K562 (cell line): ENCODE measurements at regions not wholly inside any gene's neighbourhood (a gene's known extent, or its start where the extent isn't known, plus 50 kb on each side); places are given as distances from the start of the nearest gene placed in this dataset.

Source experiments
- ATAC-seq: fragments of 200-7000 bp; cut with Tn5 transposase; 3 replicates; pipeline ENCODE4 v1.9.1; 2020; ENCODE audit warnings: moderate library complexity
- BruUV-seq: library from RNA; stranded (reverse); fragments of 400-500 nt; replicated peaks from 2 replicates; lab custom pipeline; 2021; lab: Mats Ljungman, UMichigan
- CTCF ChIA-PET: fragments of 300-600 bp; formaldehyde crosslinking; extraction: SDS; loops from one replicate; lab custom pipeline; 2021; ENCODE audit warnings: low intra/inter-chr PET ratio; lab: Yijun Ruan, JAX
- POLR2A ChIA-PET: fragments of 300-600, 350-650 bp; sonication (Branson Sonifier 250); formaldehyde crosslinking; extraction: SDS; loops from one replicate; lab custom pipeline; 2021; ENCODE audit warnings: antibody characterized with exemption, inconsistent platforms; lab: Yijun Ruan, JAX
- DNase-seq, 4 experiments: peaks; one replicate each; pipeline versions ENCODE4 v3.0.0 to v3.0.0-alpha.2; 2011 to 2018; ENCODE audit warnings: low spot score in 3 of 4, mixed read lengths in 3 of 4; ENCODE audit errors: extremely low read depth in 1 of 4
- FAIRE-seq: peaks from 2 replicates; lab custom pipeline; 2011; peaks lifted over from hg19 to GRCh38; lab: Jason Lieb, UNC
- H2AFZ ChIP-seq: 2 replicates; pipeline ENCODE4 v1.6.0; 2011; ENCODE audit warnings: low read depth, low read length, control low read depth, inconsistent platforms
- H3K27ac ChIP-seq: fragments of 200-600 bp; 3 replicates; pipeline ENCODE4 v1.8.0; 2011; ENCODE audit warnings: low read depth, mild to moderate bottlenecking, control low read depth, inconsistent platforms, low read length, moderate library complexity, mixed read lengths; ENCODE audit errors: extremely low read depth
- H3K27me3 ChIP-seq, 2 experiments: fragments of 300-600 bp in 1 of 2; 2 replicates in 1 of 2; 3 replicates in 1 of 2; pipeline versions ENCODE4 v1.6.0 to v1.8.0; 2011; ENCODE audit warnings: inconsistent platforms in 2 of 2, low read length in 2 of 2, mild to moderate bottlenecking in 1 of 2, mixed read lengths in 1 of 2, moderate library complexity in 1 of 2; ENCODE audit not compliant: control insufficient read depth in 2 of 2, insufficient read depth in 2 of 2
- H3K36me3 ChIP-seq: fragments of 300-600 bp; 3 replicates; pipeline ENCODE4 v1.8.0; 2011; ENCODE audit warnings: mild to moderate bottlenecking, low read length, inconsistent platforms; ENCODE audit not compliant: control insufficient read depth, insufficient read depth
- H3K4me1 ChIP-seq, 2 experiments: fragments of 200-600 bp in 1 of 2; replicated peaks in 1 of 2; 2 replicates in 1 of 2; 3 replicates in 1 of 2; pipeline versions ENCODE4 v1.5.1 to v1.8.0; 2011; ENCODE audit warnings: inconsistent platforms in 2 of 2, low read length in 2 of 2, mild to moderate bottlenecking in 1 of 2, mixed read lengths in 1 of 2, moderate library complexity in 1 of 2; ENCODE audit not compliant: control insufficient read depth in 2 of 2, insufficient read depth in 2 of 2
- H3K4me2 ChIP-seq: 2 replicates; pipeline ENCODE4 v1.6.1; 2011; ENCODE audit warnings: low read length, control low read depth, inconsistent platforms, mixed read lengths; ENCODE audit not compliant: insufficient read depth
- H3K4me3 ChIP-seq: fragments of 200-600 bp; sonication (generic), shearing (Covaris generic); 2 replicates; pipeline ENCODE4 v1.5.1; 2016; ENCODE audit warnings: control low read depth, inconsistent platforms
- H3K79me2 ChIP-seq: fragments of 200-600 bp; 3 replicates; pipeline ENCODE4 v1.8.0; 2011; ENCODE audit warnings: low read length, inconsistent platforms; ENCODE audit not compliant: control insufficient read depth, insufficient read depth
- H3K9ac ChIP-seq, 2 experiments: 2 replicates each; pipeline versions ENCODE4 v1.6.0 to v1.6.1; 2011; ENCODE audit warnings: low read depth in 2 of 2, low read length in 2 of 2, control low read depth in 1 of 2, inconsistent platforms in 1 of 2, mild to moderate bottlenecking in 1 of 2, mixed read lengths in 1 of 2; ENCODE audit not compliant: insufficient read depth in 1 of 2
- H3K9me1 ChIP-seq: one replicate; pipeline ENCODE4 v1.6.0; 2011; ENCODE audit warnings: inconsistent platforms, mild to moderate bottlenecking, low read length, moderate library complexity; ENCODE audit not compliant: control insufficient read depth, insufficient read depth
- H3K9me3 ChIP-seq: replicated peaks from 2 replicates; pipeline ENCODE4 v1.5.1; 2011; ENCODE audit warnings: low read depth, low read length, inconsistent platforms; ENCODE audit not compliant: control insufficient read depth, insufficient read depth
- H4K20me1 ChIP-seq: replicated peaks from 2 replicates; pipeline ENCODE4 v1.6.1; 2011; ENCODE audit warnings: low read length, inconsistent platforms, mixed read lengths; ENCODE audit not compliant: control insufficient read depth, insufficient read depth
- FOSL1 ChIP-seq: fragments of 200-800 bp; sonication (Bioruptor generic); conservative IDR thresholded peaks from 2 replicates; pipeline ENCODE4 v1.6.1; 2016; ENCODE audit warnings: missing genetic modification characterization, missing compliant biosample characterization
- GABPA ChIP-seq: fragments of 200-800 bp; sonication (Bioruptor generic); conservative IDR thresholded peaks from 2 replicates; pipeline ENCODE4 v1.6.1; 2016; ENCODE audit warnings: low read depth, missing genetic modification characterization, missing compliant biosample characterization
- HDAC3 ChIP-seq: fragments of 450-650 bp; IDR thresholded peaks from 2 replicates; pipeline ENCODE4 v1.6.1; 2018; ENCODE audit warnings: borderline replicate concordance, mild to moderate bottlenecking, moderate library complexity; ENCODE audit not compliant: partially characterized antibody
- HEY1 ChIP-seq: fragments of 250-450 bp; sonication (Bioruptor Pico); IDR thresholded peaks from 2 replicates; pipeline ENCODE4 v1.5.0; 2020; ENCODE audit warnings: mild to moderate bottlenecking, moderate library complexity, borderline replicate concordance
- MAFF ChIP-seq: IDR thresholded peaks from 2 replicates; pipeline ENCODE4 v1.6.1; 2012; ENCODE audit warnings: low read length, improper control_type of control experiment
- MTF1 ChIP-seq: fragments of 250-450 bp; sonication (Bioruptor Pico); IDR thresholded peaks from 2 replicates; pipeline ENCODE4 v1.9.0; 2021; ENCODE audit warnings: moderate library complexity, mild to moderate bottlenecking, inconsistent platforms, borderline replicate concordance
- NEUROD1 ChIP-seq: fragments of 150-350 bp; IDR thresholded peaks from 2 replicates; pipeline ENCODE4 v1.6.1; 2014; ENCODE audit warnings: borderline replicate concordance, low read length, low read depth; ENCODE audit not compliant: partially characterized antibody
- NUFIP1 ChIP-seq: fragments of 450-650 bp; IDR thresholded peaks from 2 replicates; pipeline ENCODE4 v1.6.1; 2018; ENCODE audit not compliant: partially characterized antibody
- RAD21 ChIP-seq, 2 experiments: fragments of 250-450 bp in 1 of 2; fragments of 450-650 bp in 1 of 2; sonication (Bioruptor Pico) in 1 of 2; formaldehyde crosslinking in 1 of 2; IDR thresholded peaks in 1 of 2; conservative IDR thresholded peaks in 1 of 2; 2 replicates each; pipeline versions ENCODE4 v1.4.0 to v1.8.0; 2020 to 2022; ENCODE audit warnings: mild to moderate bottlenecking in 2 of 2, moderate library complexity in 1 of 2
- TEAD2 ChIP-seq: fragments of 450-650 bp; IDR thresholded peaks from 2 replicates; pipeline ENCODE4 v1.6.1; 2016; ENCODE audit warnings: missing genetic modification characterization, control low read depth, missing compliant biosample characterization
- ZC3H4 ChIP-seq: sonication (generic); formaldehyde crosslinking; IDR thresholded peaks from 2 replicates; pipeline ENCODE4 v1.9.0; 2021; ENCODE audit warnings: missing genetic modification reagents, borderline replicate concordance
- ZNF212 ChIP-seq: fragments of 450-650 bp; formaldehyde crosslinking; IDR thresholded peaks from 2 replicates; pipeline ENCODE4 v1.4.0; 2020; ENCODE audit warnings: mild to moderate bottlenecking
- WGBS: fragments of 100-300 bp; shearing (Covaris generic); methylation state at CpG from one replicate; pipeline ENCODE4 v1.1.6; 2016; ENCODE audit warnings: low coverage, mixed read lengths; ENCODE audit not compliant: insufficient coverage; ENCODE audit errors: missing lambda C conversion rate; 5-methylcytosine and 5-hydroxymethylcytosine counted together
- in situ Hi-C: fragments of 300-500 bp; cut with MboI; formaldehyde crosslinking; loops from 4 replicates; pipeline ENCODE4 v1.15.0; 2018; ENCODE audit warnings: inconsistent platforms, mixed read lengths
- intact Hi-C: fragments of 100-400 bp; cut with micrococcal nuclease; formaldehyde crosslinking; loops from 2 replicates; pipeline ENCODE4 v1.14.2; 2022

GRCh38 chr13:73718246-73718645 is 416.0 kb downstream of the KLF12 start (continued):
- TF ChIP-seq TEAD2 (tag), result no peak
- TF ChIP-seq RAD21 (CRISPR knock-in tag; conservative IDR thresholded peaks at IDR 0.05 in 1 of 2, IDR thresholded peaks at IDR 0.05 in 1 of 2), result no peak
- TF ChIP-seq GABPA (tag), result no peak
- no peak for TF ChIP-seq MAFF

DNA sequence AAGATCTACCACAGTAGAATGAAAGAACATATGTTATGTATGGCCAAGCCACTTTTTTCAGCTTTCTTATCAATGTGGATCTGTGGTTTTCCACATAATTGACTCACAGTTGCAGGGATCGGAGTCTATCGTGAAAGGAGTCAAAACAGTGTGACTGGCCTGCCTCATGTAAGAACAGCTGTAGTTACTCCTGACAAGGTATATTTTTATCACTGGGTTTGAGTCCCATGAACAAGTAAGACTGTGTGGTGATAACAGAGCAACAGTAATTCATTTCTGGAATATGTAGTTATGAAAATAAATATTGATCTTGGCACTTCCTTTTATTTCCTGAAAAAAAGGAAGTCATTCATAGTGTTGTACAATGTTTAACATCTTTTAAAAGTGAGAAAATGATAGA is 416.6 kb downstream of the KLF12 start:
- intact Hi-C loops, result no loop called here
- TF ChIP-seq HEY1, result no peak
- no peak for TF ChIP-seq HDAC3
- TF ChIP-seq FOSL1 (tag), result peak; percentile 42; the same call in 1 of the 2 replicates
- TF ChIP-seq NEUROD1, result no peak
- TF ChIP-seq MTF1, result no peak
- TF ChIP-seq ZC3H4, result no peak
- TF ChIP-seq NUFIP1, result no peak
- no peak for TF ChIP-seq ZNF212 (CRISPR knock-in tag)
- no peak for FAIRE-seq
- Histone ChIP-seq H3K4me2 (no peak overlapping the region), H3K4me3 (no peak overlapping the region), H3K9me1 (no peaks in the 10 kb centered on the region), H4K20me1 (no peaks in the 10 kb centered on the region), H3K27me3 (no peaks in the 10 kb centered on the region; a peak in 1 of 5 replicates), H3K9me3 (no peaks in the 10 kb centered on the region), H3K79me2 (no peaks in the 10 kb centered on the region), H3K9ac (no peak overlapping the region), H2AFZ (no peak overlapping the region), H3K36me3 (no peaks in the 10 kb centered on the region), H3K27ac (no peak overlapping the region), H3K4me1 (no peaks in the 10 kb centered on the region)
- no peak for ATAC-seq
- ChIA-PET CTCF (no interaction called here), POLR2A (no interaction called here)
- in situ Hi-C loops, result loop anchor here (25.0 kb wide), 1 partner anchor 905 kb away; no protein-coding TSS in a partner anchor
- 0% methylated on average over 2 of the region's 2 CpGs for WGBS
- no TSS peak for BruUV-seq
- DNase-seq, result no peak
